Nephron progenitor cell (in vitro differentiated cells): ENCODE measurements at regions not wholly inside any gene's neighbourhood (a gene's known extent, or its start where the extent isn't known, plus 50 kb on each side); places are given as distances from the start of the nearest gene placed in this dataset.

Experiments
- DNase-seq: peaks from one replicate; pipeline ENCODE4 v3.0.0; 2021
- H3K27ac Mint-ChIP-seq: 2 replicates; pipeline ENCODE4 v1.8.0; 2021; ENCODE audit warnings: mild to moderate bottlenecking, moderate library complexity, mixed read lengths
- H3K27me3 Mint-ChIP-seq: 2 replicates; pipeline ENCODE4 v1.8.0; 2021; ENCODE audit warnings: mild to moderate bottlenecking, low read depth, mixed read lengths; ENCODE audit not compliant: poor library complexity
- H3K36me3 Mint-ChIP-seq: 2 replicates; pipeline ENCODE4 v1.8.0; 2021; ENCODE audit warnings: low read depth, mixed read lengths
- H3K4me1 Mint-ChIP-seq: 2 replicates; pipeline ENCODE4 v1.8.0; 2021; ENCODE audit warnings: mixed read lengths
- H3K4me3 Mint-ChIP-seq: 2 replicates; pipeline ENCODE4 v1.8.0; 2021; ENCODE audit warnings: mild to moderate bottlenecking, moderate library complexity, mixed read lengths
- H3K9me3 Mint-ChIP-seq: 2 replicates; pipeline ENCODE4 v1.8.0; 2021; ENCODE audit warnings: mild to moderate bottlenecking, moderate library complexity, mixed read lengths
- CTCF ChIP-seq: fragments of 200-600 bp; sonication (generic); IDR thresholded peaks from 2 replicates; pipeline ENCODE4 v1.5.0; 2021; ENCODE audit warnings: antibody characterized with exemption

GRCh38 chr5:163622799-163623198 lies 117.4 kb downstream of the MAT2B start:
- no peaks in the 10 kb centered on the region for H3K9me3 Mint-ChIP-seq
- no peak overlapping the region for H3K4me3 Mint-ChIP-seq
- TF ChIP-seq CTCF, result no peak
- no peak overlapping the region for H3K27ac Mint-ChIP-seq
- no peaks in the 10 kb centered on the region for H3K36me3 Mint-ChIP-seq
- DNase-seq, result no peak
- peaks cover 2% of the 10 kb centered on the region for H3K27me3 Mint-ChIP-seq
- H3K4me1 Mint-ChIP-seq, result peaks cover 15% of the 10 kb centered on the region

GRCh38 chr5:163623524-163623923 lies 118.1 kb downstream of the MAT2B start:
- no peak overlapping the region for H3K4me3 Mint-ChIP-seq
- no peak overlapping the region for H3K27ac Mint-ChIP-seq
- H3K27me3 Mint-ChIP-seq, result peaks cover 2% of the 10 kb centered on the region
- no peak for DNase-seq
- H3K4me1 Mint-ChIP-seq, result peaks cover 15% of the 10 kb centered on the region
- H3K36me3 Mint-ChIP-seq, result no peaks in the 10 kb centered on the region
- no peak for TF ChIP-seq CTCF
- no peaks in the 10 kb centered on the region for H3K9me3 Mint-ChIP-seq

- no peaks in the 10 kb centered on the region for H3K36me3 Mint-ChIP-seq
- no peak for TF ChIP-seq CTCF
- peaks cover under 1% of the 10 kb centered on the region for H3K9me3 Mint-ChIP-seq
- no peak overlapping the region for H3K27ac Mint-ChIP-seq
- H3K4me3 Mint-ChIP-seq, result no peak overlapping the region
- no peak for DNase-seq
- H3K27me3 Mint-ChIP-seq, result peaks cover 2% of the 10 kb centered on the region
- peaks cover 15% of the 10 kb centered on the region for H3K4me1 Mint-ChIP-seq
Observed at GRCh38 chr5:163623986-163624385, 118.6 kb downstream of the MAT2B start.

GRCh38 chr5:163624431-163624830 lies 119.0 kb downstream of the MAT2B start:
- H3K27me3 Mint-ChIP-seq, result peaks cover 2% of the 10 kb centered on the region
- H3K36me3 Mint-ChIP-seq, result no peaks in the 10 kb centered on the region
- H3K27ac Mint-ChIP-seq, result no peak overlapping the region

GRCh38 chr5:163626904-163627434 lies 121.5 kb downstream of the MAT2B start:
- no peak overlapping the region for H3K4me3 Mint-ChIP-seq
- H3K27me3 Mint-ChIP-seq, result peaks cover 11% of the 10 kb centered on the region
- DNase-seq, result no peak
- no peaks in the 10 kb centered on the region for H3K36me3 Mint-ChIP-seq
- H3K27ac Mint-ChIP-seq, result no peak overlapping the region
- TF ChIP-seq CTCF, result no peak
- H3K9me3 Mint-ChIP-seq, result peaks cover 3% of the 10 kb centered on the region
- H3K4me1 Mint-ChIP-seq, result peaks cover 21% of the 10 kb centered on the region

More at GRCh38 chr5:163624431-163624830, 119.0 kb downstream of the MAT2B start:
- Mint-ChIP-seq H3K4me1 (peaks cover 15% of the 10 kb centered on the region), H3K4me3 (no peak overlapping the region), H3K9me3 (peaks cover 3% of the 10 kb centered on the region)
- DNase-seq, result no peak
- TF ChIP-seq CTCF, result no peak

- no peak overlapping the region for H3K27ac Mint-ChIP-seq
- peaks cover 15% of the 10 kb centered on the region for H3K27me3 Mint-ChIP-seq
Observed at GRCh38 chr5:163631856-163632255, 126.4 kb downstream of the MAT2B start.

More at GRCh38 chr5:163631856-163632255, 126.4 kb downstream of the MAT2B start:
- H3K36me3 Mint-ChIP-seq, result no peaks in the 10 kb centered on the region
- DNase-seq, result no peak
- no peak for TF ChIP-seq CTCF
- peaks cover 11% of the 10 kb centered on the region for H3K4me1 Mint-ChIP-seq
- no peak overlapping the region for H3K4me3 Mint-ChIP-seq
- peaks cover 3% of the 10 kb centered on the region for H3K9me3 Mint-ChIP-seq
